SK-N-SH (cell line): ENCODE measurements at regions not wholly inside any gene's neighbourhood (a gene's known extent, or its start where the extent isn't known, plus 50 kb on each side); places are given as distances from the start of the nearest gene placed in this dataset.

ENCODE experiments used
- CTCF ChIA-PET: fragments of 300-600, 350-600 bp; formaldehyde crosslinking; extraction: SDS; loops from one replicate; lab custom pipeline; 2021; lab: Yijun Ruan, JAX
- POLR2A ChIA-PET: fragments of 350-600 bp; sonication (Branson Sonifier 250); formaldehyde crosslinking; extraction: SDS; loops from one replicate; lab custom pipeline; 2020; ENCODE audit warnings: antibody characterized with exemption, inconsistent platforms; lab: Yijun Ruan, JAX
- DNase-seq: peaks from one replicate; pipeline ENCODE4 v3.0.0; 2012
- H2AFZ ChIP-seq: fragments of 200-600 bp; sonication (generic); 2 replicates; pipeline ENCODE4 v1.8.1; 2016; ENCODE audit warnings: antibody characterized with exemption, mild to moderate bottlenecking, low read depth
- H3F3A ChIP-seq: fragments of 200-600 bp; sonication (generic); replicated peaks from 2 replicates; pipeline ENCODE3; 2016; ENCODE audit warnings: antibody characterized with exemption, mild to moderate bottlenecking; ENCODE audit not compliant: insufficient read depth
- H3K27ac ChIP-seq, 2 experiments: fragments of 200-500 bp in 1 of 2; fragments of 200-600 bp in 1 of 2; sonication (Bioruptor generic) in 1 of 2; sonication (generic), shearing (Covaris generic) in 1 of 2; 2 replicates each; pipeline versions ENCODE4 v1.5.1 to v1.6.1; 2014 to 2016; ENCODE audit warnings: low read depth in 2 of 2, inconsistent platforms in 1 of 2, low read length in 1 of 2, mild to moderate bottlenecking in 1 of 2, mixed read lengths in 1 of 2
- H3K27me3 ChIP-seq: fragments of 200-600 bp; sonication (generic), shearing (Covaris generic); 2 replicates; pipeline ENCODE4 v1.6.1; 2016; ENCODE audit warnings: mixed run types; ENCODE audit not compliant: insufficient read depth
- H3K36me3 ChIP-seq, 2 experiments: fragments of 200-500 bp in 1 of 2; fragments of 200-600 bp in 1 of 2; sonication (Bioruptor generic) in 1 of 2; sonication (generic) in 1 of 2; replicated peaks in 1 of 2; 2 replicates each; pipeline versions ENCODE3 to v1.5.1; 2014 to 2016; ENCODE audit warnings: low read length in 1 of 2, mild to moderate bottlenecking in 1 of 2; ENCODE audit not compliant: insufficient read depth in 2 of 2, control insufficient read depth in 1 of 2
- H3K4me1 ChIP-seq, 2 experiments: fragments of 200-500 bp in 1 of 2; fragments of 200-600 bp in 1 of 2; sonication (Bioruptor generic) in 1 of 2; sonication (generic), shearing (Covaris generic) in 1 of 2; 2 replicates each; pipeline versions ENCODE4 v1.5.1 to v1.6.1; 2014 to 2016; ENCODE audit warnings: low read depth in 1 of 2, low read length in 1 of 2, mixed run types in 1 of 2; ENCODE audit not compliant: insufficient read depth in 2 of 2, control insufficient read depth in 1 of 2
- H3K4me2 ChIP-seq: fragments of 200-600 bp; sonication (generic), shearing (Covaris generic); 2 replicates; pipeline ENCODE4 v1.6.1; 2017; ENCODE audit warnings: mixed run types
- H3K4me3 ChIP-seq, 2 experiments: fragments of 200-500 bp in 1 of 2; fragments of 200-600 bp in 1 of 2; sonication (Bioruptor generic) in 1 of 2; sonication (generic), shearing (Covaris generic) in 1 of 2; 2 replicates each; pipeline versions ENCODE4 v1.5.1 to v1.8.1; 2014 to 2016; ENCODE audit warnings: low read depth in 2 of 2, inconsistent platforms in 1 of 2, low read length in 1 of 2, mild to moderate bottlenecking in 1 of 2, mixed read lengths in 1 of 2, moderate library complexity in 1 of 2
- H3K79me2 ChIP-seq: fragments of 200-600 bp; sonication (generic); 2 replicates; pipeline ENCODE4 v1.8.1; 2017; ENCODE audit warnings: mild to moderate bottlenecking; ENCODE audit not compliant: insufficient read depth
- H3K9ac ChIP-seq: fragments of 200-600 bp; sonication (generic); 2 replicates; pipeline ENCODE4 v1.6.1; 2017; ENCODE audit warnings: mixed run types
- H3K9me2 ChIP-seq: fragments of 200-600 bp; sonication (generic); 2 replicates; pipeline ENCODE4 v1.6.1; 2017; ENCODE audit warnings: mixed run types
- H3K9me3 ChIP-seq: fragments of 200-600 bp; sonication (generic); 2 replicates; pipeline ENCODE4 v1.6.1; 2017; ENCODE audit warnings: mixed run types, mild to moderate bottlenecking, moderate library complexity
- H4K20me1 ChIP-seq: fragments of 200-600 bp; sonication (generic); 2 replicates; pipeline ENCODE4 v1.6.1; 2017; ENCODE audit warnings: mild to moderate bottlenecking, mixed run types; ENCODE audit not compliant: insufficient read depth
- EZH2phosphoT487 ChIP-seq: fragments of 200-600 bp; sonication (generic); IDR thresholded peaks from 2 replicates; pipeline ENCODE4 v1.6.1; 2017; ENCODE audit warnings: low read depth, mixed run types, mild to moderate bottlenecking, antibody characterized with exemption, moderate library complexity, borderline replicate concordance
- FOSL2 ChIP-seq: IDR thresholded peaks from 2 replicates; pipeline ENCODE4 v1.4.0; 2012; ENCODE audit warnings: low read depth, mild to moderate bottlenecking, moderate library complexity, borderline replicate concordance
- FOXJ3 ChIP-seq: sonication (generic); formaldehyde crosslinking; IDR thresholded peaks from 2 replicates; pipeline ENCODE4 v1.5.1; 2020; ENCODE audit warnings: mild to moderate bottlenecking, missing genetic modification reagents
- FOXM1 ChIP-seq: IDR thresholded peaks from 2 replicates; pipeline ENCODE4 v1.4.0; 2012; ENCODE audit warnings: low read depth, mild to moderate bottlenecking
- GATA2 ChIP-seq: sonication (generic); formaldehyde crosslinking; IDR thresholded peaks from 2 replicates; pipeline ENCODE4 v1.5.0; 2020; ENCODE audit warnings: mild to moderate bottlenecking, missing genetic modification reagents
- JUND ChIP-seq: IDR thresholded peaks from 2 replicates; pipeline ENCODE4 v1.4.0; 2012
- MXI1 ChIP-seq: IDR thresholded peaks from 2 replicates; pipeline ENCODE4 v1.6.1; 2012; ENCODE audit warnings: mild to moderate bottlenecking, low read depth, low read length, improper control_type of control experiment
- NFIC ChIP-seq: IDR thresholded peaks from 2 replicates; pipeline ENCODE4 v1.4.0; 2012; ENCODE audit warnings: borderline replicate concordance
- SIN3A ChIP-seq: IDR thresholded peaks from 2 replicates; pipeline ENCODE4 v1.6.1; 2012; ENCODE audit warnings: low read depth, mild to moderate bottlenecking, low read length, moderate library complexity, borderline replicate concordance
- TAF1 ChIP-seq: IDR thresholded peaks from 2 replicates; pipeline ENCODE4 v1.6.1; 2012; ENCODE audit warnings: low read depth, mild to moderate bottlenecking, low read length, moderate library complexity, borderline replicate concordance
- TCF12 ChIP-seq: IDR thresholded peaks from 2 replicates; pipeline ENCODE4 v1.4.0; 2012
- TEAD4 ChIP-seq: IDR thresholded peaks from 2 replicates; pipeline ENCODE4 v1.4.0; 2012; ENCODE audit warnings: mild to moderate bottlenecking, borderline replicate concordance; ENCODE audit not compliant: insufficient read depth
- WGBS: methylation state at CpG from one replicate; pipeline ENCODE4 v1.1.6; 2017; ENCODE audit warnings: low lambda C conversion rate; 5-methylcytosine and 5-hydroxymethylcytosine counted together
- TF ChIP-seq, protein P1 (sequence below): fragments of 150-350 bp; IDR thresholded peaks from 2 replicates; pipeline ENCODE4 v1.6.1; 2016; ENCODE audit warnings: mild to moderate bottlenecking, low read depth, low read length
- TF ChIP-seq, protein P2 (sequence below): IDR thresholded peaks from 2 replicates; pipeline ENCODE4 v1.6.1; 2012; ENCODE audit warnings: mild to moderate bottlenecking, low read depth, low read length, moderate library complexity
- TF ChIP-seq, protein P3 (sequence below): IDR thresholded peaks from 2 replicates; pipeline ENCODE4; 2012
- TF ChIP-seq, protein P4 (sequence below): IDR thresholded peaks from 2 replicates; pipeline ENCODE4 v1.4.0; 2012; ENCODE audit warnings: low read depth, borderline replicate concordance
- TF ChIP-seq, protein P5 (sequence below): IDR thresholded peaks from 2 replicates; pipeline ENCODE4 v1.4.0; 2012; ENCODE audit warnings: low read depth, borderline replicate concordance

DNA sequence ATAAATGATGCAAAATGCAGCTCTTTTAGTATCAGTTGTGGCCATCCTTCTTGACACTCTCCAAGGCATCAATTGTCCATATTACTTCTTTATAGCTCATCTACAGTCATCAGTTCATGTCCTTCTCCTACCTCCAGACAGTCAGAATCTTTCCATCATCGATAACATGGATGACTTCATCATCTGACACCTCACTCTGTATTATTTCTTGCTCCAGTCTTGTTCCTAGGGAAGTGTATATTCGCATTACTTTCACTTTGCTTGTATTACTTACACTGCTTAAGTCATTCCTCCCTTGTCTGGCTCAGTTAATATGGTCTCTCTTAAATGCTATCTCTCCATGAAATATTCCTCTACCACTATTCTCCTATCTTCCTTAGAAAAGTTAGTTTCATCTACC, 999.1 kb upstream of the SLC10A2 start:
- H2AFZ ChIP-seq: no peak overlapping the region
- H3K36me3 ChIP-seq: no peaks in the 10 kb centered on the region
- no peaks in the 10 kb centered on the region for H3F3A ChIP-seq
- H3K9me3 ChIP-seq: no peaks in the 10 kb centered on the region
- H3K79me2 ChIP-seq: no peaks in the 10 kb centered on the region
- no peaks in the 10 kb centered on the region for H4K20me1 ChIP-seq
- POLR2A ChIA-PET: no interaction called here
- 43% methylated on average over 2 of the region's 2 CpGs for WGBS
- H3K9ac ChIP-seq: no peak overlapping the region
- H3K9me2 ChIP-seq: no peaks in the 10 kb centered on the region
- no peaks in the 10 kb centered on the region for H3K27me3 ChIP-seq
- no peaks in the 10 kb centered on the region for H3K4me1 ChIP-seq
- no peak overlapping the region for H3K4me3 ChIP-seq
- no peak overlapping the region for H3K4me2 ChIP-seq
- no peak overlapping the region for H3K27ac ChIP-seq
- no peak for DNase-seq
- CTCF ChIA-PET: no interaction called here
- TF ChIP-seq, protein P1, sequence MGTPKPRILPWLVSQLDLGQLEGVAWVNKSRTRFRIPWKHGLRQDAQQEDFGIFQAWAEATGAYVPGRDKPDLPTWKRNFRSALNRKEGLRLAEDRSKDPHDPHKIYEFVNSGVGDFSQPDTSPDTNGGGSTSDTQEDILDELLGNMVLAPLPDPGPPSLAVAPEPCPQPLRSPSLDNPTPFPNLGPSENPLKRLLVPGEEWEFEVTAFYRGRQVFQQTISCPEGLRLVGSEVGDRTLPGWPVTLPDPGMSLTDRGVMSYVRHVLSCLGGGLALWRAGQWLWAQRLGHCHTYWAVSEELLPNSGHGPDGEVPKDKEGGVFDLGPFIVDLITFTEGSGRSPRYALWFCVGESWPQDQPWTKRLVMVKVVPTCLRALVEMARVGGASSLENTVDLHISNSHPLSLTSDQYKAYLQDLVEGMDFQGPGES: no peak
- TF ChIP-seq EZH2phosphoT487: no peak
- TF ChIP-seq SIN3A: no peak
- no peak for TF ChIP-seq TAF1
- TF ChIP-seq, protein P2, sequence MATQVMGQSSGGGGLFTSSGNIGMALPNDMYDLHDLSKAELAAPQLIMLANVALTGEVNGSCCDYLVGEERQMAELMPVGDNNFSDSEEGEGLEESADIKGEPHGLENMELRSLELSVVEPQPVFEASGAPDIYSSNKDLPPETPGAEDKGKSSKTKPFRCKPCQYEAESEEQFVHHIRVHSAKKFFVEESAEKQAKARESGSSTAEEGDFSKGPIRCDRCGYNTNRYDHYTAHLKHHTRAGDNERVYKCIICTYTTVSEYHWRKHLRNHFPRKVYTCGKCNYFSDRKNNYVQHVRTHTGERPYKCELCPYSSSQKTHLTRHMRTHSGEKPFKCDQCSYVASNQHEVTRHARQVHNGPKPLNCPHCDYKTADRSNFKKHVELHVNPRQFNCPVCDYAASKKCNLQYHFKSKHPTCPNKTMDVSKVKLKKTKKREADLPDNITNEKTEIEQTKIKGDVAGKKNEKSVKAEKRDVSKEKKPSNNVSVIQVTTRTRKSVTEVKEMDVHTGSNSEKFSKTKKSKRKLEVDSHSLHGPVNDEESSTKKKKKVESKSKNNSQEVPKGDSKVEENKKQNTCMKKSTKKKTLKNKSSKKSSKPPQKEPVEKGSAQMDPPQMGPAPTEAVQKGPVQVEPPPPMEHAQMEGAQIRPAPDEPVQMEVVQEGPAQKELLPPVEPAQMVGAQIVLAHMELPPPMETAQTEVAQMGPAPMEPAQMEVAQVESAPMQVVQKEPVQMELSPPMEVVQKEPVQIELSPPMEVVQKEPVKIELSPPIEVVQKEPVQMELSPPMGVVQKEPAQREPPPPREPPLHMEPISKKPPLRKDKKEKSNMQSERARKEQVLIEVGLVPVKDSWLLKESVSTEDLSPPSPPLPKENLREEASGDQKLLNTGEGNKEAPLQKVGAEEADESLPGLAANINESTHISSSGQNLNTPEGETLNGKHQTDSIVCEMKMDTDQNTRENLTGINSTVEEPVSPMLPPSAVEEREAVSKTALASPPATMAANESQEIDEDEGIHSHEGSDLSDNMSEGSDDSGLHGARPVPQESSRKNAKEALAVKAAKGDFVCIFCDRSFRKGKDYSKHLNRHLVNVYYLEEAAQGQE: no peak
- TF ChIP-seq, protein P3, sequence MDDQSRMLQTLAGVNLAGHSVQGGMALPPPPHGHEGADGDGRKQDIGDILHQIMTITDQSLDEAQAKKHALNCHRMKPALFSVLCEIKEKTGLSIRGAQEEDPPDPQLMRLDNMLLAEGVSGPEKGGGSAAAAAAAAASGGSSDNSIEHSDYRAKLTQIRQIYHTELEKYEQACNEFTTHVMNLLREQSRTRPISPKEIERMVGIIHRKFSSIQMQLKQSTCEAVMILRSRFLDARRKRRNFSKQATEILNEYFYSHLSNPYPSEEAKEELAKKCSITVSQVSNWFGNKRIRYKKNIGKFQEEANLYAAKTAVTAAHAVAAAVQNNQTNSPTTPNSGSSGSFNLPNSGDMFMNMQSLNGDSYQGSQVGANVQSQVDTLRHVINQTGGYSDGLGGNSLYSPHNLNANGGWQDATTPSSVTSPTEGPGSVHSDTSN: no peak
- TF ChIP-seq TCF12: no peak
- TF ChIP-seq TEAD4: no peak
- TF ChIP-seq FOXJ3: no peak
- no peak for TF ChIP-seq FOSL2
- TF ChIP-seq GATA2 (CRISPR knock-in tag): no peak
- no peak for TF ChIP-seq JUND
- TF ChIP-seq, protein P4, sequence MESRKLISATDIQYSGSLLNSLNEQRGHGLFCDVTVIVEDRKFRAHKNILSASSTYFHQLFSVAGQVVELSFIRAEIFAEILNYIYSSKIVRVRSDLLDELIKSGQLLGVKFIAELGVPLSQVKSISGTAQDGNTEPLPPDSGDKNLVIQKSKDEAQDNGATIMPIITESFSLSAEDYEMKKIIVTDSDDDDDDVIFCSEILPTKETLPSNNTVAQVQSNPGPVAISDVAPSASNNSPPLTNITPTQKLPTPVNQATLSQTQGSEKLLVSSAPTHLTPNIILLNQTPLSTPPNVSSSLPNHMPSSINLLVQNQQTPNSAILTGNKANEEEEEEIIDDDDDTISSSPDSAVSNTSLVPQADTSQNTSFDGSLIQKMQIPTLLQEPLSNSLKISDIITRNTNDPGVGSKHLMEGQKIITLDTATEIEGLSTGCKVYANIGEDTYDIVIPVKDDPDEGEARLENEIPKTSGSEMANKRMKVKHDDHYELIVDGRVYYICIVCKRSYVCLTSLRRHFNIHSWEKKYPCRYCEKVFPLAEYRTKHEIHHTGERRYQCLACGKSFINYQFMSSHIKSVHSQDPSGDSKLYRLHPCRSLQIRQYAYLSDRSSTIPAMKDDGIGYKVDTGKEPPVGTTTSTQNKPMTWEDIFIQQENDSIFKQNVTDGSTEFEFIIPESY: no peak
- no peak for TF ChIP-seq NFIC
- TF ChIP-seq, protein P5, sequence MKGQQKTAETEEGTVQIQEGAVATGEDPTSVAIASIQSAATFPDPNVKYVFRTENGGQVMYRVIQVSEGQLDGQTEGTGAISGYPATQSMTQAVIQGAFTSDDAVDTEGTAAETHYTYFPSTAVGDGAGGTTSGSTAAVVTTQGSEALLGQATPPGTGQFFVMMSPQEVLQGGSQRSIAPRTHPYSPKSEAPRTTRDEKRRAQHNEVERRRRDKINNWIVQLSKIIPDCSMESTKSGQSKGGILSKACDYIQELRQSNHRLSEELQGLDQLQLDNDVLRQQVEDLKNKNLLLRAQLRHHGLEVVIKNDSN: no peak
- TF ChIP-seq FOXM1: no peak
- no peak for TF ChIP-seq MXI1
